ENCODE measurements at regions not wholly inside any gene's neighbourhood (a gene's known extent, or its start where the extent isn't known, plus 50 kb on each side); places are given as distances from the start of the nearest gene placed in this dataset.

DNA sequence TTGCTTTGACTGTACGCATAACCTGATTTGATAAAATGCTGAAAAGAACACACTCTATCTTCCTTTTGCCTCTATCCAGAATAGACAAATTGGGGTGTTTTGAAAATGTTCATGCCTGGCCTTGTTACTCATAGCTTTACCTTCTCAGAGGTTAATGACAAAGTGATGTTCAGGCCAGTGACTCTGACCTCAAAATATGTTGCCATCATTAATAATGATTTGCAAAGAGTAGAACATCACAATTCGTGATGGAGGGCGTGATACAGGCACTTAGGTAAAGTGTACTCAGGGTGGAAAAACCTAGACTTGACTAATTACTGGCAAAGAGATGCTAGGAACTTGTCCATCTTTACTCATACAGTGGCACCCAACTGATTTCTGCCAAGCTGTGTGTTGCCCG is 656.6 kb upstream of the SOX9 start (continued):
- TF ChIP-seq, protein P1, sequence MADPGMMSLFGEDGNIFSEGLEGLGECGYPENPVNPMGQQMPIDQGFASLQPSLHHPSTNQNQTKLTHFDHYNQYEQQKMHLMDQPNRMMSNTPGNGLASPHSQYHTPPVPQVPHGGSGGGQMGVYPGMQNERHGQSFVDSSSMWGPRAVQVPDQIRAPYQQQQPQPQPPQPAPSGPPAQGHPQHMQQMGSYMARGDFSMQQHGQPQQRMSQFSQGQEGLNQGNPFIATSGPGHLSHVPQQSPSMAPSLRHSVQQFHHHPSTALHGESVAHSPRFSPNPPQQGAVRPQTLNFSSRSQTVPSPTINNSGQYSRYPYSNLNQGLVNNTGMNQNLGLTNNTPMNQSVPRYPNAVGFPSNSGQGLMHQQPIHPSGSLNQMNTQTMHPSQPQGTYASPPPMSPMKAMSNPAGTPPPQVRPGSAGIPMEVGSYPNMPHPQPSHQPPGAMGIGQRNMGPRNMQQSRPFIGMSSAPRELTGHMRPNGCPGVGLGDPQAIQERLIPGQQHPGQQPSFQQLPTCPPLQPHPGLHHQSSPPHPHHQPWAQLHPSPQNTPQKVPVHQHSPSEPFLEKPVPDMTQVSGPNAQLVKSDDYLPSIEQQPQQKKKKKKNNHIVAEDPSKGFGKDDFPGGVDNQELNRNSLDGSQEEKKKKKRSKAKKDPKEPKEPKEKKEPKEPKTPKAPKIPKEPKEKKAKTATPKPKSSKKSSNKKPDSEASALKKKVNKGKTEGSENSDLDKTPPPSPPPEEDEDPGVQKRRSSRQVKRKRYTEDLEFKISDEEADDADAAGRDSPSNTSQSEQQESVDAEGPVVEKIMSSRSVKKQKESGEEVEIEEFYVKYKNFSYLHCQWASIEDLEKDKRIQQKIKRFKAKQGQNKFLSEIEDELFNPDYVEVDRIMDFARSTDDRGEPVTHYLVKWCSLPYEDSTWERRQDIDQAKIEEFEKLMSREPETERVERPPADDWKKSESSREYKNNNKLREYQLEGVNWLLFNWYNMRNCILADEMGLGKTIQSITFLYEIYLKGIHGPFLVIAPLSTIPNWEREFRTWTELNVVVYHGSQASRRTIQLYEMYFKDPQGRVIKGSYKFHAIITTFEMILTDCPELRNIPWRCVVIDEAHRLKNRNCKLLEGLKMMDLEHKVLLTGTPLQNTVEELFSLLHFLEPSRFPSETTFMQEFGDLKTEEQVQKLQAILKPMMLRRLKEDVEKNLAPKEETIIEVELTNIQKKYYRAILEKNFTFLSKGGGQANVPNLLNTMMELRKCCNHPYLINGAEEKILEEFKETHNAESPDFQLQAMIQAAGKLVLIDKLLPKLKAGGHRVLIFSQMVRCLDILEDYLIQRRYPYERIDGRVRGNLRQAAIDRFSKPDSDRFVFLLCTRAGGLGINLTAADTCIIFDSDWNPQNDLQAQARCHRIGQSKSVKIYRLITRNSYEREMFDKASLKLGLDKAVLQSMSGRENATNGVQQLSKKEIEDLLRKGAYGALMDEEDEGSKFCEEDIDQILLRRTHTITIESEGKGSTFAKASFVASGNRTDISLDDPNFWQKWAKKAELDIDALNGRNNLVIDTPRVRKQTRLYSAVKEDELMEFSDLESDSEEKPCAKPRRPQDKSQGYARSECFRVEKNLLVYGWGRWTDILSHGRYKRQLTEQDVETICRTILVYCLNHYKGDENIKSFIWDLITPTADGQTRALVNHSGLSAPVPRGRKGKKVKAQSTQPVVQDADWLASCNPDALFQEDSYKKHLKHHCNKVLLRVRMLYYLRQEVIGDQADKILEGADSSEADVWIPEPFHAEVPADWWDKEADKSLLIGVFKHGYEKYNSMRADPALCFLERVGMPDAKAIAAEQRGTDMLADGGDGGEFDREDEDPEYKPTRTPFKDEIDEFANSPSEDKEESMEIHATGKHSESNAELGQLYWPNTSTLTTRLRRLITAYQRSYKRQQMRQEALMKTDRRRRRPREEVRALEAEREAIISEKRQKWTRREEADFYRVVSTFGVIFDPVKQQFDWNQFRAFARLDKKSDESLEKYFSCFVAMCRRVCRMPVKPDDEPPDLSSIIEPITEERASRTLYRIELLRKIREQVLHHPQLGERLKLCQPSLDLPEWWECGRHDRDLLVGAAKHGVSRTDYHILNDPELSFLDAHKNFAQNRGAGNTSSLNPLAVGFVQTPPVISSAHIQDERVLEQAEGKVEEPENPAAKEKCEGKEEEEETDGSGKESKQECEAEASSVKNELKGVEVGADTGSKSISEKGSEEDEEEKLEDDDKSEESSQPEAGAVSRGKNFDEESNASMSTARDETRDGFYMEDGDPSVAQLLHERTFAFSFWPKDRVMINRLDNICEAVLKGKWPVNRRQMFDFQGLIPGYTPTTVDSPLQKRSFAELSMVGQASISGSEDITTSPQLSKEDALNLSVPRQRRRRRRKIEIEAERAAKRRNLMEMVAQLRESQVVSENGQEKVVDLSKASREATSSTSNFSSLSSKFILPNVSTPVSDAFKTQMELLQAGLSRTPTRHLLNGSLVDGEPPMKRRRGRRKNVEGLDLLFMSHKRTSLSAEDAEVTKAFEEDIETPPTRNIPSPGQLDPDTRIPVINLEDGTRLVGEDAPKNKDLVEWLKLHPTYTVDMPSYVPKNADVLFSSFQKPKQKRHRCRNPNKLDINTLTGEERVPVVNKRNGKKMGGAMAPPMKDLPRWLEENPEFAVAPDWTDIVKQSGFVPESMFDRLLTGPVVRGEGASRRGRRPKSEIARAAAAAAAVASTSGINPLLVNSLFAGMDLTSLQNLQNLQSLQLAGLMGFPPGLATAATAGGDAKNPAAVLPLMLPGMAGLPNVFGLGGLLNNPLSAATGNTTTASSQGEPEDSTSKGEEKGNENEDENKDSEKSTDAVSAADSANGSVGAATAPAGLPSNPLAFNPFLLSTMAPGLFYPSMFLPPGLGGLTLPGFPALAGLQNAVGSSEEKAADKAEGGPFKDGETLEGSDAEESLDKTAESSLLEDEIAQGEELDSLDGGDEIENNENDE (IDR thresholded peaks at IDR 0.05; ENCODE audit: insufficient replicate concordance, low read length): no peak
- TF ChIP-seq, protein P2, sequence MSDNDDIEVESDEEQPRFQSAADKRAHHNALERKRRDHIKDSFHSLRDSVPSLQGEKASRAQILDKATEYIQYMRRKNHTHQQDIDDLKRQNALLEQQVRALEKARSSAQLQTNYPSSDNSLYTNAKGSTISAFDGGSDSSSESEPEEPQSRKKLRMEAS (IDR thresholded peaks at IDR 0.05): no peak
- no peak for TF ChIP-seq HDAC2 (IDR thresholded peaks at IDR 0.05; ENCODE audit: borderline replicate concordance in 1 of 2, low read depth in 2 of 2, low read length in 2 of 2)
- TF ChIP-seq POLR2AphosphoS5 (IDR thresholded peaks at IDR 0.05; ENCODE audit: low read depth, low read length): no peak
- TF ChIP-seq BACH1 (IDR thresholded peaks at IDR 0.05; ENCODE audit: low read length): no peak
- no peak for TF ChIP-seq GABPA (IDR thresholded peaks at IDR 0.05; ENCODE audit: borderline replicate concordance, insufficient read depth, low read length)
- TF ChIP-seq ASH2L (IDR thresholded peaks at IDR 0.05; ENCODE audit: low read length): no peak
- no peak for TF ChIP-seq CHD1 (IDR thresholded peaks at IDR 0.05; ENCODE audit: low read depth, low read length)
